Right hindlimb (tissue), 1 donor: ENCODE measurements at regions not wholly inside any gene's neighbourhood (a gene's known extent, or its start where the extent isn't known, plus 50 kb on each side); places are given as distances from the start of the nearest gene placed in this dataset.

Source experiments
- DNase-seq: peaks from one replicate; pipeline ENCODE4 v3.0.0-alpha.2; 2018

DNA sequence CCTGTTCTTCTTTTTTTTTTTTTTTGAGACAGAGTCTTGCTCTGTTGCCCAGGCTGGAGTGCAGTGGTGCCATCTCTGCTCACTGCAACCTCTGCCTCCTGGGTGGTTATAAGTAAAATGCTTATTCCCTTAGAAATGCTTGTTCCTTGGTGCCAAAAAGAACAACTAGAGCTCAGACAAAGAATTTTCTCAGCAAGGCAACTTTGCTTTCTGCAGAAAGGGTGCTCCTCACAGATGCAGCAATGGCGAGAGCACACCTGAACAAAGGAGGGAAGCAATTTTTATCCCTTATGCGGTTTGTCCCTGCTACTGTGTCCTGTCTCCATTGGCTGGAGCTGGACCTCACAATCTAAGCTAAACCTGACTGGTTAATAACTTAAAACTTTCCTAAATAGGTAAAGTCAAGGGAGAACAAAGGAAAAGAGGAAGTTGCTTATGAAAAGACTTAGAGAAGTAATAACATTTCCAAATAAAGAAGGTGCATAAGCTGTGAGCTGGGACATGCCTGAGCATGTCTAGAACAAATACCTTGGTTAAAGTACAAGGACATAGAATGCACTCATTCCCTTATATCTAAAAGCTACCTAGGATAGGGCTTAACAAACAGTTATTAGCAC, 90.0 kb upstream of the PRR5 start:
- no peak for DNase-seq

DNA sequence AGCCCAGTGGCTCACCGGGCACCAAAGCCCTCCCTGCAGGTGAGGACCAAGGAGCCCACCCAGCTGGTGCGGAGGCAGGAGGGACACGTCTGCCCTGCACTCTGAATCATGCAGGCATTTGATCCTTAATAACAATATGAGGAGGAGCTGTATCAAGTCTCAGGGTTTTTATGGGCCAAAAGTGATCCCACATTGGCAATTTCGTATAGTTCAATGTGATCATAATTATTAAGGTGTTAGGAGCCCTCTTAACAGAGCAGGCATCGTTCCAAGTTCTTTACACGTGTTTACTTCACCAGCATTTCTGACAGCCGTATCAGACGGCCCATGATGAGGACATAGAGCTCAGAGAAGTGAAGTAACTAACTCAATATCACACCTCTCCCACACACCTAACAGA, 91.9 kb upstream of the PRR5 start:
- DNase-seq: no peak

DNA sequence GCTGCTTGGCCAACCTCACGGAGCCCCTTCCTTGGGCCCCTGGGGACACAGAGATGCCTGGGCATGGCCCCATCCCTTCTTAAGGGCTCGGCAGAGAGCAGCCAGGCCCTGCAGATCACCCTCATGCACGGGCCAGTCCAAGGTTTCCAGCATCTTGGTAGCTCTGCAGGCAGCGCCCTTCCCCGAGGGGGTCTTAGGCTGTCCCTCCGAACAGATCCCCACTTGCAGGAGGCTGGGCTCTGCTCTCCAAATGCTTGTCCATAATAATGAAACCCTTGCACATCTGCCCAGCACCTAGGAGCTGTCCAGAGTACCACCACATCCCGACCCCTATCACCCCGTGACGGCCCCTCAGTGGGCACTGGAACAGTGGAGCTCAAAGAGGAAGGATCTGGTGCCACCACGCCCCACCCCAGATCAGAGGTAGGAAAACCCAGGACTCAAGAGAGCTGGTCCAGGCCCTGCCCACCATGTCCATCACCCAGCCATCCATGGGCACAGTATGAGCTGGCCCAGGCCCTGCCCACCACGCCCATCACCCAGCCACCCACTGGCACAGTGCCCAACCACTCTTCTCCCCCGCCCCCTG, 92.5 kb upstream of the PRR5 start:
- peak; percentile 21 for DNase-seq

DNA sequence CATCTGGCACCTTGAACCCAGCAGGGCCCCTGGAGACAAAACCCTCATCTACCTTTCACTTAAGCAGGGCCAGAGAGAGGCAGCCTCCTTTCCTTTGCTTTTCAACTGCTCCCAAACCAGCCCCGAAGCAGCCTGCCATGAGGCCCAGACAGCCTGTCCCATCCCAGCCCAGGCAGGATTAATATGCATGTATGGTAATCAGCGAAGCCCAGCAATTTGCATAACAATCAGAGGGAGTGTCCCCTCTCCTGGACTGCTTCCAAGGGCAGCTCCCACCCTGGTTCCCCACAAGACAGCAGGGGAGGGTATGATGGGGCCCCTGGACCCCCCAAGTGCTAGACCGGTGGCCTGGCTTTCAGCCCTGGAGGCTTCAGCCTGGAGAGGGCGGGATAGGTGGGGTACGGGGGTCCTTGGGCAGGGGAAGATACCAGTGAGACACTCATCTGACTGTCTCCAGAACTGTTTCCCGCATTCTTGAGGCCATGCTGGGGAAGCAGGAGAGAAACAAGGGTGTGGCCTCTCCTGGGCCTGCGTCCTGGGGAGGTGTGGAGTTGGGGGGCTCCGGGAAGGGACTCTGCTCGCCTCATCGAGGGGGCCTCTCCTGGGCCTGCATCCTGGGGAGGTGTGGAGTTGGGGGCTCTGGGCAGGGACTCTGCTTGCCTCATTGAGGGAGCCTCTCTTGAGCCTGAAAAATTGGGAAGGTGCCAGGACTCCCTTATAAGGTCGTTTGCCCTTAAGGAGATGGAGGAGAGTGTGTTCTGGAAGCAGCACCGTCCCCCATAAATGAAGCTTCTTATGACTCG, 93.2 kb upstream of the PRR5 start:
- peak; percentile 33 for DNase-seq

DNA sequence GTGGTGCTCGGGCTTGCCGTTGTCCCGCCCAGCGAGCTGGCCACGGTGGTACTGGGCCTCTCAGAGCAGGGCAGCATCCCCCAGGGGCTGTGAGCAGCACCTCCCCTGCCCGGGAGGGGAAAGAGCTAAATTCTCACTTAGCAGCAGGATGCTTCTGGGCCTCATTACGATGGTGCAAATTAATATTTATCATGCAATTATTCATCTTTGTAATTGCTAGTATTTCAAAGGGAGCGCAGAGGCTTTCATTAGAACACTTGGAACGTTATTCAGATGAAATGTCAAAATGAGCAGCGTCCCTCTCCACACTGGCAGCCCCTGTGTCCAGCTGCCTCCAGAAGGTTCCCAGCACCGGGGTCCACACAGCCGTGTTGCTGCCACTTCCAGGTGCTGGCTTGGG, 95.9 kb upstream of the PRR5 start:
- no peak for DNase-seq

DNA sequence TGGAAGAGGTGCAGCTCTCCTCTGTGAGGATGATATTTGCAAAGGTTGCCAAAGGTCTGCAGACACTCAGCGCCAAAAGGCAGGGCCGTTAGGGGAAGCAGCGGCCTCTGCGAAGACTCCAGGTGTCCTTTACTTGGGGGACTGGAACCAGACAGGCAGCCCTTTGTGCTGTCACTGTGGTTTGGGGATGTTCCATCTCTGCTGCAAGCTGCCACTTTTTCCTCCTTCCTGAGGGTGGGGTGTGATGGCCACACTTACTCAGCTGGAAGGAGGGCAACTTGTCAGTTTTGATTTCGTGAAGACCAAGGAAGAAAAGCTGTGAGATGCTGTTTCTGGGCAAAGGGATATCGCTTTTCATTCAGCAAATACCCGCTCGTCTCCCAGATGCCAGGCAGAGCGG, 96.5 kb upstream of the PRR5 start:
- DNase-seq: no peak

DNA sequence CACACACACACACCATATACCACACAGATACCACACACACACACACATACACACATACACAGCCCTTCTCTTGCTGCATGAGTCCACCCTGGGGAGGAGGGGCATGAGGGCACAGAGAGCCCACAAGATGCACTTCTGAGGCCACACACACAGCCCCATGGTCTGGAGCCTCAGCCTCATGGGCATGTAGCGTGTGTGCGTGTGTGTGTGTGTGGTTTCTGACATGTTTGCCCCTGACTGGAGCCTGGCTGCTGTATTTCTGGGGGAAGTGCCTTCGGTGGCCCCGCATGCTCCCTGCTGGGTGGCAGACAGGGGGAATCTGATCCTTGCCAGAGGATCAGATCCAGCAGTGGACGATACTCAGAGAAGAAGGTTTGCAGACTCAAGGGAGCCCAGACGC, 97.0 kb upstream of the PRR5 start:
- DNase-seq: no peak

DNA sequence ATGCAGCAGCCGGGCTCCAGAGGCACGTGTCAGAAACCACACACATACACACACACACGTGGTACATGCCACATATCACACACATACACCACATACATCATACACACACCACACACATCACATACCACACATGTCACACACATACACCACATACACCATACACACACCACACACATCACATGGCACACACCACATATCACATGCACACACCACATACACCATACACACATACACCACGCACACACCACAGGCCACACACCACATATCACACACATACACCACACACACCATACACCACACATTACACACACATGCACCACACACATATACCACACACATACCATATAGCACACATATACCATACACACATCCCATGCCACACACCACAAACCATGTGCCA, 97.5 kb upstream of the PRR5 start:
- DNase-seq: no peak

DNA sequence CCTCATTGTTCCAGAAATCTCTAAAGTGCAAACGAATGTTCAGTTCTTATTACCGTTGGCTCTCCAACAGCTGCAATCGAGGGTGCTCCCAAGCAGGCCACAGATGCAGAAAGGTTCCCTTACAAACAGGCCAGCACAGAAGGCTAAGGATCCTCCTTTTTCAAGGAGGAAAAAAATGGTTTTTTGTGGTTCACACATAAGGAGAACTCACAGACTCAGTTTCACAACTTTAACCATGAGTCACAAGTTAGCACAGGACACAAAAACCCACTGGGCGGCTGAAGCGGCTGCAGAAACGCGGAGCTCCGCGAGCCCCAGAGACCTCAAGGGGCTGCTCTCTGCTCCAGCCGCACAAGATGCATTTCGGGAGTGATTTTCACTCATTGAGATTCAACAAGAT, 98.2 kb upstream of the PRR5 start:
- no peak for DNase-seq

DNA sequence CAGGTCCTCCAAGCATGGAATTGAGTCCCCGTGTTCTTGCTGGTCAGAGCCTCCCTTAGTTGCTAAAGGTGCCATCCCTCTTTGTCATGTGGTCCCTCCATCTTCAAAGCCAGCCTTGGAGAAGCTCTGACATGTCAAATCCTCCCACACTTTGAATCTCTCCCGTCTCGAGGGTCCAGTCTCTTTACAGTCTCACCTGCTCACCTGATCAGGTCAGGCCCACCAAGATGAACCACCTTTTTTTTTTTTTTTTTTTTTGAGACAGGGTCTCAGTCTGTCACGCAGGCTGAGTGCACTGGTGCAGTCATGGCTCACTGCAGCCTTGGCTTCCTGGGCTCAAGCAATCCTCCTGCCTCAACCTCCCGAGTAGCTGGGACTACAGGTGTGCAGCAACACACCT, 100.3 kb upstream of the PRR5 start:
- DNase-seq: no peak

DNA sequence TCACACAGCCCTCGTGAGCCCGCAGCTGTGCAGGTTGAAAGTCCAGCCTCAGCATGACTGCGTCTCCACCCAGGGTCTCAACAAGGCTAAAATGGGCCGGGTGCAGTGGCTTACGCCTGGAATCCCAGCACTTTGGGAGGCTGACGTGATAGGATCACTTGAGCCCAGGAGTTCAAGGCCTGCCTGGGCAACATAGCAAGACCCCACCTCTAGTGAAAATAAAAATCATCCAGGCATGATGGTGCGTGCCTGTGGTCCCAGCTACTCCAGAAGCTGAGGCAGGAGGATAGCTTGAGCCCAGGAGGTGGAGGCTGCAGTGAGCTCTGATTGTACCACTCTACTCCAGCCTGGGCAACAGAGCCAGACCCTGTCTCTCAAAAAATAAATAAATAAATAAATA, 100.8 kb upstream of the PRR5 start:
- no peak for DNase-seq

DNA sequence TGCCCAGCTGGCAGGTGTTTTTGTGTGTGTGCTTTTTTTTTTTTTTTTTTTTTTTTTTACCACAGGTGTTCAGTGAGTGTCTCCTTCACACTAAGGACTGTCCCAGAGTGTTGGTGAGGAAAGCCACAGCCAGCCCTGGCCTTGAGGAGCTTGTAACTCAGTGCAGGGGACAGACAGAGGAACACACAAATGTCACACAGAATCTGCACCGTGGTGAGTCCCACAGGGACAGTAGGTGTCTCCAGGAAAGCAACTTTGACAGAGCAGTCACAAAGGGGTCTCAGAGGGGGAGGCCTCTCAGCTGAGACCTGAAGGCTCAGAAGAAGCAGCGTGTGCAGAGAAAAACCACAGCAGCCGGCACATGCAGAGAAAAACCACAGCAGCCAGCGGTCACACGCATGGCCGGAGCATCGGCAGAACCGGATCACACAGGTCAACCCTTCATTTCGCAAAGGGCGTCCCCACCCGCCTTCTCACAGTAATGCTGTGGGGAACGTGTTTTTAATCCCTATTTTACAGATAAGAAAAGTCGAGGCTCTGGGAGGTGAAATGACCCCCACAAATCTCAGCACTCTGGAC, 101.7 kb upstream of the PRR5 start:
- no peak for DNase-seq

DNA sequence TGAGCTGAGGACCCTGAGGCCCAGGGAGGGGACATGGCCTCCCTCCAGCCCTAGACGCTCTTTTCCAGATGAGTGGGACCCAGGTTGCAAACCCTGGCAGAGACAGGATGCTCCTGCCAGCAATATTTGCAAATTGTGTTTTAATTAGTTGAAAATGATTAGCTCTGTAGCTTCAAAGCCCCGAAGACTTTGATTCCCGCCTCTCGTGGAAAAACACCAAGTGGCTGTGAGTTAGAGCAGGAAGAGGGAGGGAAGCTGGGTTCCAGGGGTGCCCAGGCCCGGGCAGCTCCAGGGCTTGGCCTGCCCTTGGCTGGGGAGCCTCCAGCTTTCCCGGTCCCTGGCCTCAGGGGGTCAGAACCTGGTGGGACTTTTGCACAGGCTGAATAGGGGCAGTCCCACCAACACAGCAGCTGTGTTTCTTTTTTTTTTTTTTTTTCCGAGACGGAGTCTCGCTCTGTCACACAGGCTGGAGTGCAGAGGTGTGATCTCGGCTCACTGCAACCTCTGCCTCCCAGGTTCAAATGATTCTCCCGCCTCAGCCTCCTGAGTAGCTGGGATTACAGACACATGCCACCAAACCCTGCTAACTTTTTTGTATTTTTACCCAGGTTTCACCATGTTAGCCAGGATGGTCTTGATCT, 101.6 kb upstream of the RTL6 start:
- DNase-seq: no peak

DNA sequence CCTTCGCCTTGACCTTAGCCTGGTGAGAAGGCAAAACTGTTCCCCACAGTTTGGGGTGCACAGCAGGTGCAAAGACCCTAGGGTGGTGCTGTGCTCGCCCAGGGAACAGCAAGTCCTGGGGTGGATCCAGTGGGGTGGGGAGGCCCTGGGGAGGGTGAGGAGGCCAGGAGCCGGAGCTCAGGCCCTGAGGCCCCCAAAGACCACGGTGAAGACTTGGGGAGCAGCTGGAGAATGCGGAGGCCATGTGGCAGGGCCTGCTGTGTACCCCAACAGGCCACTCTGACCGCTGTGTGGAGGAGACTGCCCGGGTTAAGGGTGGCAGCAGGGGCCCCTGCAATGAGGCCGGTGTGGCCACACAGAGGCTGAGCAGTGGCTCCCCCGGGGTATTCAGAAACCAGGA, 101.1 kb upstream of the RTL6 start:
- DNase-seq: no peak

DNA sequence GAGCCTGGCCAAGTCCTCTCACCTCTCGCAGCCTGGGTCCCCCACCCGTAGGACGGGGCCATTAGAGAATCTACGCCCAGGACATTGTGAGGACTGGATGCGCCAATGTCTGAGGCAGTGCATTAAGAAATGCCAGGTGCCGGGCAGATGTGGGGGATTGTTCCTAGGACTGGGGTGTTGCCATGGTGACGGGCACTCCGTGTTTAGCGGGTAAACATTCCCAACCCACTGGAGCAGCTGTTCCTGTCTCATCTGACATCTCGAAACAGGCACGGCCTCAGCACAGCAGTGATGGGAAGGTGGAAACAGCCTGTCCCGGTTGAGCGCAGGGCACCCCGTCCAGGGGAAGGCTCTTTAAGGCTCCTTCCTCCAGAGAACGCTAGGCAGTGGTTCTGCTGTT, 99.6 kb upstream of the RTL6 start:
- DNase-seq: peak; percentile 84

DNA sequence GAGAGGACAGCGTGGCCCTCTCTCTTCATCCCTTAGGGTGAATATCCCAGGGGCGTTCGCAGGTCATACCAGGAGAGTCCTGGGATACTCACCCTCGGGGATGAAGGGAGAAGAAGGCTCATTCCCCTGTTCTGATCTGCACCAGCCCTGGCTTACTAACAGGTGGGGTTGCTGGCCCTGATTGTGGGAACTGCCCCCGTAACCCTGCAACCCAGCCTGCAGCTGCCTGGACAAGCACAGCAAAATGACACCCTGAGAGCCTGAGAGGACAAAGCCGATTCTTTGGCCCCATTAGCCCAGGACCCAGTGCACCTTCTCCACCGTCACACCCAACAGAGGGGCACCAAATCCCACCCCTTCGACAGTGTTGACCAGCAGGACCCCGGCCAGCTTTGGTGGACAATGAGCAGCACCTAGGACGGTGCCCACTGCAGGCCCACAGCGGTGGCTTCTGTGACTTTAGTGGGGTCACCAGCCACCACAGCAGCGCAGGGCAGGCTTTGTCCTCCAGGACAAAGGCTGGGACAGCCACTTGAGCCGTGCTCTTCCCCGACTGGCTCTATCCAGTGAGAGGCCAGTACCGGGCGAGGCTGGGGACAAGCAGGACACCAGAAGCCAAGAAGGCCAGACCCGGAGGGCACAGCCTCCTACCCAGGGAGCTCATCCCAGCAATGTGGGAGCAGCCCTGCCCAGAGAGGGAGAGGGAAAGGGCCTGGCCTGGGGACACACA, 98.5 kb upstream of the RTL6 start:
- DNase-seq: no peak

DNA sequence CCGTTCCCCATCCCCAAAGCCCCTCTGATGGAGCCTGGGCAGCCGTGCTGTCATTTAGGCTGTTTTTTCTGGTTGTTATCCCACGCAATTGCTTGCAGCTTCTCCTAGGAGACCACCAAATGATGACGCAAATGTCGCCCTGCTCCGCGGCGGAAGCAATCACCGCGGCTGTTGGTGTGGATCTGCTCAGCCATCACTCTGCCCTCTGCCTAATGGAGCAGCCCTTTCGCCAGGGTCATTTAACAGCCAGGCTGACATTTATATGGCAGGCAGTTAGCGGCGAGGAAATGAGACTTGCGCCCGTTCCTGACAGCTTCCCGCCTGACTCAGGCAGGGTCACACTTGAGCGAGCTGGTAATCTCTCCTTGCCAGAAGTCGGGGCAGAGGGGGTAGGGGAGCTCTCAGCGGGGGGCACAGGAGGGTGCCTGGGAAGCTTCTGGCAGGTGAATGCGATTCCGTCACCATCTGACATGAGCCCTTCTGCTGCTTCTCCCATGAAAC, 97.9 kb upstream of the RTL6 start:
- peak; percentile 63 for DNase-seq

DNA sequence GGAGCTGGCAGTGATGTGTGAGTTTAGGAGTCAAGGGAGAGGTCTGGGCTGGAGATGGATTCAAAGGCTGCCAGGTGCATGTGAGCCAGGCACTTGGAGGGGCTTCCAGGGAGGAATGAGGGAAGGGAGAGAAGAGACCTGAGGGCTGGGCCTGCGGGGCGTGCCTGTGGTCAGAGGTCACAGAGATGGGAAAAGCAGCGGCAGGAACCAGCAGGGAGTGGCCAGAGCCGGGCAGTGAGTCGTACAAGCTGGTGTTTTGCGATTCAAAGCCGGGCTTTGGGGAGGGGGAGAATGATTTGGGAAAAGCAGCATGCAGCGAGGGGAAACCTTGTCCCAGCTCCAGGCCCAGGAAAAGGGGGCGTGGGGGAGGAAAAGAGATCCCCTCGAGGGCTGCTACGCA, 96.9 kb upstream of the RTL6 start:
- DNase-seq: no peak

DNA sequence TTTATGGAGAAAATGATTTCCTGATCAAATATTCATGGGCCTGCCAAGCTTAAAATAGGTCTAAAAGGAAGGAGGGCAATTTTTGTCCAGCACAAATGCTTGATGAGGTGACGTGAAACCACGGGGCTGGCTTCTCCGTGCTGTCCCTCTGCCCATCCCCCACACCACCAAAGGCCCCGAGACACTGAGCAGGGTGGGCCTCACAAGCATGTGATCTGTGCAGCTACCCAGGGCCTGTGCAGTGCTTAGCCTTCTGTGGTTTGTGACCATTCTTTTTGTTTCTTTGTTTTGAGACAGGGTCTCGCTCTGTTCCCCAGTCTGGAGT, 94.8 kb upstream of the RTL6 start:
- DNase-seq: peak; percentile 66

DNA sequence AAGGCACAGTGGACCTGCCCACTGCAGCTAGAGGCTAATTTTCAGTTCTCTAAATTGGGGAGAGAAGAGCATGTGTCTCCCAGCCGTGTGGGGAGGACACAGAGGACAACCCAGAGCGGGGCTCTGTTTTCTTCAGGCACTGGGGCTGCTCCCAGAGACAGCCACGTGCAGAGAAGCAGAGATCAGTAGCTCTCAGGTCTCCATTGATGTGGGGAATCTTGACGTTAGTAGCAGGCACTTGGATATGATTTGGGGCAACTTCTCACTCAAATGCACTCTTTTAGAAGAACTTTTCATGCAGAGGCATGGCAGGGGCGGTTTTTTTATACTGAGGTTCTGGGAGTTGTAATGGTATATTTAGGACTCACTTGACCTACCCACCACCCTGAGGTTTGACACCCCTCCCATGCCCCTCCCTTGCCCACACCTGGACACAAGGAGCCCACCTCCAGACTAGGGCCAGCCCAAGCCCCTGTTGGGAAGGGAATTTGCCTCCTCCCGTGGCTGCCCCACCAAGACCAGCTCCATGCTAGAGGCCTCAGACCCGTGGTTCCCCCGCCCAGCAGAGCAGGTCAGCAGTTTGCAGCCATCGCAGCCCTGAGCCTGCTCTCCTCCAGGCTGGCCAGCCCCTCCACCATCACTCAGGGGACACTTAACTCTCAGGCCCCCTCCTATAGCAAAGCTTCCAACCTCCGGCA, 94.2 kb upstream of the RTL6 start:
- DNase-seq: no peak

DNA sequence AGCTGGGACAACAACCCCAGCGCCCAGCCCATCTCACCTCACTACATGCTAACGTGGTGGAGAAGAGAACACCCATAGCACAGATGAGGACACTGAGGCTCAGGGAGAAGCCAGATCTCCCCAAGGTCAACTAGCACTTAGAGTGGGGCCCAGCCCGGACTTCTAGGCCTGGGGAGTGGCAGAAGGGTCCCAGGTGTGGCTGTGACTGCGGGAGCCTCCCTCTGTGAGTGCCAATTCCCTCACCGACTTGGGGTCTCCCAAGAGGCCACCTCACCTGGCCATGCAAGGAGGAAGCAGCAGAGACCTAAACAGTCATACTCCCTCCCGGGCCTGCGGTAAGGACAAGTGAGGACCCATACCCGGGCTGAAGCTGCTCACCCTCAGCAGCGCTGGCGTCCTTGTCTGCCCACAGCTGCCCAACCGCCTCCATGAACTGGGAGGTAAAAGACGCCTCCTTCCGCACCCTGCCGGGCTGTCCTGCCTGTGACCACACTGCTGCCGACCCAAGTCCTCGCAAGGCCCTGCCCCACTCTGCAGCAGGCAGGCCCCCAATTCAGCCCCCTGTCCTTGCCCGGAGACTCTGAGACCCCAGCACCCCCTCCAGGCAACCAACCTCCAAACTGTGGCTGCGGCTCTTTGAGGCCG, 93.2 kb upstream of the RTL6 start:
- DNase-seq: no peak

DNA sequence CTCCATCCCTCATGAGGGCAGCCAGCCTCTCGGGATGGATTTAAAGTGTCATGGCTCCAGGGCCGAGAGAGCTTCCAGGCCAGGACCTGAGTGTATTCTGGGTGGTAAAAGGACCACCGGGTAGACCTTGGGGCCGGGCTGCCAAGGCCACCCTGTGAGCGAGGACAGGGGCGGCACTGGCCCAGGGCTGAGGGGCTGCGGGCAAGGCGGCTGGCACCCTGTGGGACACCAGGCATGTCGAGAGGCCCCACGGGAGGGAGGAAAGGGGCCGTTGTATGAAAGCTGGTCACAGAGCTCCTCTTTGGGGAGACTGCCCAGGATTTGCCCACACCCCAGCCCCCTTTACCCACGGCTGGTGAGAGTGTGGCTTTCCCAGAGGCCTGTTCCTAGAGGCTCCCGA, 92.3 kb upstream of the RTL6 start:
- no peak for DNase-seq
